ENCODE measurements at regions not wholly inside any gene's neighbourhood (a gene's known extent, or its start where the extent isn't known, plus 50 kb on each side); places are given as distances from the start of the nearest gene placed in this dataset.

DNA sequence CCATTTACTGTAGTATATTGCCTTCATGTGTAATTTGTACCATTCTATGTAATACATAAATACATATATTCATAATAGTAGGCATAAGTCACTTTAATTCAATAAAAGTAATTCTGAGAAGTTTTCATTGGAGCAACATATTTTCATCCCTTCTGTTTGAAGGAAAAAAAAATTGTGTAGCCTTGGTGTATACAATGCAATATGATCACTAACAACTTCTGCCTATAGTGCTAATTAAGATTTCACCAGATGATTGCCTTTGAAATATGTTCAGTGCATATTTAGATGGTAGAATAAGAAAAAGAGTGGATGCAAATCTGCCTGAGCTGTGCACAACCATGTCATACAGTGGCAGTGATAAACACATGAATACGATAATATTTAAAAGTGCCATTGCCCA is 996.8 kb downstream of the EFNA5 start:
- Histone ChIP-seq H3K9me1 (ENCODE audit: control insufficient read depth, extremely low read depth, insufficient read depth, low read length) (no peaks in the 10 kb centered on the region), H3K9me3 (ENCODE audit: control insufficient read depth, low read depth, low read length) (no peaks in the 10 kb centered on the region), H3K27ac (ENCODE audit: control insufficient read depth, insufficient read depth, low read length) (no peak overlapping the region), H4K20me1 (ENCODE audit: control insufficient read depth, extremely low read depth, insufficient read depth, low read length) (no peaks in the 10 kb centered on the region), H3K79me2 (ENCODE audit: control insufficient read depth, insufficient read depth, low read length) (no peaks in the 10 kb centered on the region), H3K4me3 (ENCODE audit: control insufficient read depth in 2 of 3, extremely low read depth in 1 of 3, insufficient read depth in 2 of 3, low read depth in 1 of 3, low read length in 3 of 3) (no peak overlapping the region), H2AFZ (ENCODE audit: control insufficient read depth, low read length) (no peak overlapping the region), H3K27me3 (ENCODE audit: control insufficient read depth, extremely low read depth, insufficient read depth, low read length) (no peaks in the 10 kb centered on the region), H3K36me3 (ENCODE audit: control insufficient read depth in 2 of 2, extremely low read depth in 1 of 2, insufficient read depth in 2 of 2, low read length in 2 of 2) (no peaks in the 10 kb centered on the region), H3K9ac (ENCODE audit: control insufficient read depth, extremely low read depth, insufficient read depth, low read length) (no peak overlapping the region), H3K4me2 (ENCODE audit: control insufficient read depth, extremely low read depth, insufficient read depth, low read depth, low read length) (no peak overlapping the region), H3K4me1 (ENCODE audit: control insufficient read depth, extremely low read depth, insufficient read depth, low read length) (no peaks in the 10 kb centered on the region)
- TF ChIP-seq EZH2 (IDR thresholded peaks at IDR 0.05; ENCODE audit: low read length) = no peak
- TF ChIP-seq, protein P1, sequence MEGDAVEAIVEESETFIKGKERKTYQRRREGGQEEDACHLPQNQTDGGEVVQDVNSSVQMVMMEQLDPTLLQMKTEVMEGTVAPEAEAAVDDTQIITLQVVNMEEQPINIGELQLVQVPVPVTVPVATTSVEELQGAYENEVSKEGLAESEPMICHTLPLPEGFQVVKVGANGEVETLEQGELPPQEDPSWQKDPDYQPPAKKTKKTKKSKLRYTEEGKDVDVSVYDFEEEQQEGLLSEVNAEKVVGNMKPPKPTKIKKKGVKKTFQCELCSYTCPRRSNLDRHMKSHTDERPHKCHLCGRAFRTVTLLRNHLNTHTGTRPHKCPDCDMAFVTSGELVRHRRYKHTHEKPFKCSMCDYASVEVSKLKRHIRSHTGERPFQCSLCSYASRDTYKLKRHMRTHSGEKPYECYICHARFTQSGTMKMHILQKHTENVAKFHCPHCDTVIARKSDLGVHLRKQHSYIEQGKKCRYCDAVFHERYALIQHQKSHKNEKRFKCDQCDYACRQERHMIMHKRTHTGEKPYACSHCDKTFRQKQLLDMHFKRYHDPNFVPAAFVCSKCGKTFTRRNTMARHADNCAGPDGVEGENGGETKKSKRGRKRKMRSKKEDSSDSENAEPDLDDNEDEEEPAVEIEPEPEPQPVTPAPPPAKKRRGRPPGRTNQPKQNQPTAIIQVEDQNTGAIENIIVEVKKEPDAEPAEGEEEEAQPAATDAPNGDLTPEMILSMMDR (optimal IDR thresholded peaks at IDR 0.05 in 1 of 3, IDR thresholded peaks at IDR 0.05 in 1 of 3, conservative IDR thresholded peaks at IDR 0.05 in 1 of 3; ENCODE audit: extremely low read depth in 1 of 3, insufficient read depth in 2 of 3, low read length in 3 of 3) = no peak
- dilution Hi-C loops (cut with MboI; ENCODE audit: extremely low pct_ligation_motif_present, low sequenced_read_pairs) = no loop called here
- DNase-seq (ENCODE audit: low read depth, low spot score) (no peak), FAIRE-seq (no peak)

DNA sequence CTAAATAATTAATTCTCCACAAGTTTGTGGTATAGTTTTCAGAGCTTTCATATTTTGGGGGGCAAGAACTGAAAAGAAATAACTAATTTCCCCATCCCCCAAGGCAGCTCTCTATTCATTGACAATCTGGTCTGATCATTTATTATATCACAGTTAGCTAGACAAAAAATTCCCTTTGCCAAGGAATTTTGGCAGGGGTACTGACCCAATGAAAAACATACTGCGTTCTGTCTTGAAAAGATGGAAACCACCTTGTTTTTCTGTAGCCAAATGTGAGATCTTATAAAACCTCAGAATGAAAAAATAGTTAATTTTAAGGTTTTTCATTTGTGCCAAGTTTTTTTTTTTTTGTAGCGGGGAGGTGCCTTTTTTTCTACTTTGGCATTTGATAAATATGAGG is 1008.9 kb downstream of the EFNA5 start:
- dilution Hi-C loops (cut with MboI; ENCODE audit: extremely low pct_ligation_motif_present, low sequenced_read_pairs) = no loop called here

More for the DNA sequence above, 1008.9 kb downstream of the EFNA5 start:
- Histone ChIP-seq H3K27ac (ENCODE audit: control insufficient read depth, insufficient read depth, low read length) (no peak overlapping the region), H3K79me2 (ENCODE audit: control insufficient read depth, insufficient read depth, low read length) (no peaks in the 10 kb centered on the region), H3K4me3 (ENCODE audit: control insufficient read depth in 2 of 3, extremely low read depth in 1 of 3, insufficient read depth in 2 of 3, low read depth in 1 of 3, low read length in 3 of 3) (no peak overlapping the region), H3K27me3 (ENCODE audit: control insufficient read depth, extremely low read depth, insufficient read depth, low read length) (no peaks in the 10 kb centered on the region), H4K20me1 (ENCODE audit: control insufficient read depth, extremely low read depth, insufficient read depth, low read length) (no peaks in the 10 kb centered on the region), H3K36me3 (ENCODE audit: control insufficient read depth in 2 of 2, extremely low read depth in 1 of 2, insufficient read depth in 2 of 2, low read length in 2 of 2) (no peaks in the 10 kb centered on the region), H3K9me1 (ENCODE audit: control insufficient read depth, extremely low read depth, insufficient read depth, low read length) (no peaks in the 10 kb centered on the region), H3K4me1 (ENCODE audit: control insufficient read depth, extremely low read depth, insufficient read depth, low read length) (no peaks in the 10 kb centered on the region), H3K9me3 (ENCODE audit: control insufficient read depth, low read depth, low read length) (no peaks in the 10 kb centered on the region), H2AFZ (ENCODE audit: control insufficient read depth, low read length) (no peak overlapping the region), H3K4me2 (ENCODE audit: control insufficient read depth, extremely low read depth, insufficient read depth, low read depth, low read length) (no peak overlapping the region), H3K9ac (ENCODE audit: control insufficient read depth, extremely low read depth, insufficient read depth, low read length) (no peak overlapping the region)
- FAIRE-seq = no peak
- DNase-seq (ENCODE audit: low read depth, low spot score) = no peak
- TF ChIP-seq, protein P1 (optimal IDR thresholded peaks at IDR 0.05 in 1 of 3, IDR thresholded peaks at IDR 0.05 in 1 of 3, conservative IDR thresholded peaks at IDR 0.05 in 1 of 3; ENCODE audit: extremely low read depth in 1 of 3, insufficient read depth in 2 of 3, low read length in 3 of 3) = no peak
- TF ChIP-seq EZH2 (IDR thresholded peaks at IDR 0.05; ENCODE audit: low read length) = no peak
